GM20000 (cell line): ENCODE measurements at regions not wholly inside any gene's neighbourhood (a gene's known extent, or its start where the extent isn't known, plus 50 kb on each side); places are given as distances from the start of the nearest gene placed in this dataset.

Source experiments
- DNase-seq: peaks from one replicate; pipeline ENCODE4 v3.0.0; 2012; ENCODE audit warnings: low spot score
- CTCF ChIP-seq: IDR thresholded peaks from 2 replicates; pipeline ENCODE4 v1.5.1; 2012; ENCODE audit warnings: mild to moderate bottlenecking, control low read depth; ENCODE audit errors: extremely low read depth, missing control alignments

GRCh38 chr2:176503776-176504175, 234.5 kb downstream of the MTX2 start:
- no peak for TF ChIP-seq CTCF
- DNase-seq = no peak

DNA sequence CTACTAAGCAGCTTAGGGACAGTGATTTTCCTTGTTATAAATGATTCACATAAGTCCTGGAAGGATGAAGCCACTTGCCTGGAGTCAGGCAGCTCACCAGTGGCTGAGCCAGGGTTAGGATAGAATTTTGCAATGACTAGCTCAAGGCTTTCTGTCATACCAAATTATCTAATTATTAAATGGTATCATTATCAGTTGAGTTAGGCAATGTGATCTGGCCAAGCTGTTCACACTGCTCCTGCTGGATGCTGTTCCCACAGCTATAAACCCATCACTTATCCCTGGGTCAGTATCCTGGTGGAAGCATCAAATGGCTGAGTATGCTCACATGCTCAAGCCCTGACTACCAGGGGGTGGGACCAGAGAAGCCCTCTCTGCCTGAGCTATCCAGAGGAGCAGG, 235.2 kb downstream of the MTX2 start:
- no peak for DNase-seq
- no peak for TF ChIP-seq CTCF

- no peak for DNase-seq
- TF ChIP-seq CTCF = no peak
These were observed 238.5 kb downstream of the MTX2 start for GRCh38 chr2:176507786-176508185.

- DNase-seq = no peak
- no peak for TF ChIP-seq CTCF
These were observed 239.1 kb downstream of the MTX2 start for GRCh38 chr2:176508374-176508773.

DNA sequence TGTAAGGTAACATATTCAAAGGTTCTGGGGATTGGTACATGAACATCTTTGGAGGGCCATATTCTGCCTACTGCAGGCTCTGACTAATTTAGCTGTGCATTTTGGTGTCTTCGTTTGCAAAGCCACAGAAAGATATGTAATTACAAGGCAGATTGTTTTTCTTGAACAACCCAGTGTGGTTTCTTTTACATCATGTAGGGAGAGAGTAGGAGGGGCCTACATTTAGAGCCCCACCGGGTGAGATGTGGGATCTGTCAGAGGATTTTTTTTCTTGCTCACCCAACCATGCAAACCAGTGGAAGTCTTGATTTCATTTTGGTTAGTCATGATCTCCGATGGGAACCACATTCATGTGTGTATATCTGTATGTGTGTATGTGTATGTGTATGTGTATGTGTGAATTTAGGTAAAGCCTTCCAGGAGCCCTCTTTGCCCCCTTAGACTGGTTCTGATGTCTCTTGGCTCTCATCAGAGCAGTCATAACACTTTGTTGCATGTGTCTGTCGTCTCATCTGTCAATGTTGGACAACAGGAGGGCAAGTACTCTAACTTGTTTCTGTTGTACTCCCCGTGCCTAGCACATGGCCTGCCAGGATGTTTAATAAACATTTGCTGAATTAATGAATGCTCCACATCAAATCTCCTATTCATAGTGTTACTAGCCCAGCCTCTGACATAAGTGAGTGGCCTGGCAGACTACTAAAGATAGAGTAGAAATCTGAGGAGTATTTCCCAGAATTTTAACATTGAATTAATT, 239.9 kb downstream of the MTX2 start:
- peak; percentile 41 for DNase-seq
- no peak for TF ChIP-seq CTCF

GRCh38 chr2:176514276-176514675, 245.0 kb downstream of the MTX2 start:
- no peak for DNase-seq
- no peak for TF ChIP-seq CTCF

GRCh38 chr2:176514805-176515500, 245.7 kb downstream of the MTX2 start:
- DNase-seq = no peak
- TF ChIP-seq CTCF = no peak
